Epidermal melanocyte (primary cell): ENCODE measurements at regions not wholly inside any gene's neighbourhood (a gene's known extent, or its start where the extent isn't known, plus 50 kb on each side); places are given as distances from the start of the nearest gene placed in this dataset.
"Not testable (repeated sequence)": the region's sequence is repeated elsewhere in the genome, so short reads cannot be mapped to it uniquely, and the experiment has no call there.

ENCODE experiments used
- DNase-seq: peaks from one replicate; pipeline ENCODE4 v3.0.0; 2011; ENCODE audit warnings: low spot score; ENCODE audit not compliant: insufficient read length

DNA sequence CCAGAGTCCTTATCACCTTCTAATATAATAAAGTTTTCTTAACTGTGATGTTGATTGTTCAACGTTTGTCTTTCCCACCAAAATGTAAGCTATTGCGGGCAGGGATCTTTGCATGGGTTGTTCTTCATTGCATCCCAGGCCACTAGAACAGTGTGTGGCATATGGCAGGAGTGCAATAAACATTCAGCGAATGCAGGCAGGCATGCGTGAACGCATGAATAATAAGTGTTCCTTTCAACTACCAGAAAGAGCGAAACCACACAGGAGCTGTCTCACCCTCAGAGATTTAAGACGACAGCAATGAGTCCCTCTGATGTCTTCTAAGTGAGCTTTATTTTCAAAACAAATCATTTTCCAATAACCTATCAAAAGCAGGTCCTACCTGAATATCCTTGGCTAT, 2693.1 kb upstream of the TPTE start:
- DNase-seq: not testable (repeated sequence)

DNA sequence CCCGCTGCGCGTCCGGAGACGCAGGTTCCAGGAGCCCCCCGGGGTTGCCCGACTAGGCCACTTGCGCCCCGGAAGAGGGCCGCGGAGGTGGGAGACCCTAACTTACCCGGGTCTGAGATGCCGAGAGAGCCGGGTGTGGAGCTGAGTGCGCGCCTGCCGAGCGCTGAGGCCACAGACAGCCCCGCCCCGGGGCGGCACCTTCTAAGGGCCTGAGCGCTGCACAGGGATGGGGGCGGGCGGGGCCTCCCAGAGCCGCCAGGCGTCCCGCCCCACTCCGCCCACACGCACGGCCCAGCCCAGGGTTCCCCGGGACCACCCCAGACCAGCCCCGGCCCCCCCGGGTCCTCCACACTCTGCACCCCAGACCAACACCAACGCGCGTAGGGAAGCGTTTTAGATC, 2692.0 kb upstream of the TPTE start:
- DNase-seq: not testable (repeated sequence)

DNA sequence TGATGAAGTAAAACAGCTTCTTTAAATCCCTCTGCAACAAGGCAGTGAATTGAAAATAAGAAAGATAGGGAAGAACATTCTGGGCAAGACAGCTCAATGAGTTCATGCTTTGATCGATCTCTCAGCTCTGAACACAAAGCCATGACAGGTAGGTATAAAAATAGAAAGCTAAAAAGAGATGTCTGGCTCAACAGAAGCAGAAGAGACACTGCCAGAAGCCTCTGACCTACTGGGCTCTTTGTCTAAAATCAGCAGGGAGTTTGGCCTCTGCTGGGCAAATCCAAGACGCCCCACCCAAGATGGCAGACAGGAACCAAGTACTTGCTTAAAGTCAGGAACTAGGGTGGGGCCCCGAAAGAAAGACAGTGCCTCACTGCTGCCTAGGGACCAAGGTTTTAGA, 2684.1 kb upstream of the TPTE start:
- DNase-seq: not testable (repeated sequence)

GRCh38 chr21:7853426-7853825, 2668.0 kb upstream of the TPTE start:
- DNase-seq: not testable (repeated sequence)

DNA sequence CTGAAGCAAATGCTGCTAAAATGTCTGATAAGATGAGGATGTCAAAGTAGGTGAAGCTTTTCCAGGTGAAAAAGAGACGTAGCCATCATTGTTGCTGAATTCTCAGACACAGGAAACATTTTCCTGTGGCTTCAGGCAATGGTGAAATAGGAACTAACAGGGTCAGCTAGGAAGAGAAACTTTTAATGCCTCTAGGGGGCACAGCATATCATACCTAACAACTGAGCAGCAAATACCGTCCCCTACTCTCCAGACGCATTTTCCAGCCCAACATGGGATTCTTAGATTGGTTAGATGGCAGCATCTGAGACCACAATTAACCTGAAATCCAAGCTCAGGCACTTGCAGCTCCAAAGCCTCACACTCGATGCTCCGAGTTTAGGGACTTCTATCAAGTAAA, 2667.5 kb upstream of the TPTE start:
- DNase-seq: not testable (repeated sequence)
